Activated CD4-positive, alpha-beta T cell treated with anti-CD3 and anti-CD28 coated beads, Interleukin-2, amount 50 U/mL, for 16 hours (primary cell): ENCODE measurements at regions not wholly inside any gene's neighbourhood (a gene's known extent, or its start where the extent isn't known, plus 50 kb on each side); places are given as distances from the start of the nearest gene placed in this dataset.
"Not testable (repeated sequence)": the region's sequence is repeated elsewhere in the genome, so short reads cannot be mapped to it uniquely, and the experiment has no call there.

Source experiments
- DNase-seq: peaks from one replicate; pipeline ENCODE4 v3.0.0-alpha.2; 2020

DNA sequence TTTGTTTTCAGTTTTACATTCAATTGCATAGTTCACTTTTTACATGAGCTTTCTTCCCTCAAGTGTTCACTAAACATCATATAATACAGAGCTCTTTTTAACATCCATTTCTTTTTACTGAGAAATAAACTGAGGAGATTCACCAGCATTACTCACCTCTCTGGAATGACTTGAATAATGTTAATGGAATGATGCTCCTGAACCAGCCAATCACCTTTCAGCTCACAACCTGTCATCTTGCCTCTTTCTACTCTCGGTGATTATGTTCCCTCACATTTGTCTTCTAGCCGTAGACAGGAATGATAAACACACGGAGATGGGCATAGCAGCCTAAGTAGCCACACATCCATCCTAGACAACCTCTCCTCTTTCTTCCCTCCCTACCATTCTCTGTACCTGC lies 301.7 kb downstream of the PAX3 start:
- no peak for DNase-seq

DNA sequence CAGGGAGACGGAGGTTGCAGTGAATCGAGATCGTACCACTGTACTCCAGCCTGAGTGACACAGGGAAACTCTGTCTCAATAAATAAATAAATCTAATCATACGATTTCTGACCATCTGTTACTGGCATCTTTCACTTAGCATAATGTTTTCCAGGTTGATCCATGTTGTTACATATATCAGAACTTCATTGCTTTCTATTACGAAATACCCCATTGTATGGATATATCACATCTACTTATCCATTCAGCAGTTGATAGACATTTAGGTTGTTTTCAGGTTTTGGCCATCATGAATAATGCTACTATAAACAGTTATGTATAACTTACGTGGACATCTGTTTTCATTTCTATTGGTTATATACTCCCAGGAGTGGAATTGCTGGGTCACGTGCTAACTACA lies 303.9 kb downstream of the PAX3 start:
- no peak for DNase-seq

- DNase-seq: not testable (repeated sequence)
Observed at GRCh38 chr2:221984376-221984775, 314.4 kb downstream of the PAX3 start.

DNA sequence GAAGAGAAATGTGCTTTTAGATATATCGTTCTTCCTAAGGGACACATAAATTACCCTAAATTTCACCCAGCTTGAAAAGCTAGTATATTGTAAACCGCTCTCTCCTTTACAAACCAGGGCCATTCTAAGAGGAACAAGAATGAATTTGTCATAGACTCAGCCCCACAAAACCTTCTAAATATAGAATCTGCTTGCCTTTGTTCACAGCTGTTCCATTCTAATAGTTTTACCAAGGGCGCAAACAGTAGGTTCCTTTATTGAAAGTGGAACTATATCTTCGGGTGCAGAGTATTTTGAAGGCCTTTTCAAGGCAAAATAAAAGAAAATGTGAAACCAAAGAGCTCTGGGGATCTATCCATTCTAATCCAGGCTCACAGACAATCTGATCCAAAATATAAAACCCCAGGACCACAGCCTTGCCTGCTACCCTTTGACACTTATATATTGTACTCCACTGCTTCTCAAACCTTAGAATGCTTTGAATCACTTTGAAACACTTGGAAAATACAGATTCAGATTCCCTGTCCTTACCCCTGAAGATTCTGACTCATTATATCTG lies 316.8 kb downstream of the PAX3 start:
- DNase-seq: no peak

- DNase-seq: no peak
Observed at GRCh38 chr2:221975151-221975550, 323.6 kb downstream of the PAX3 start.

GRCh38 chr2:221973902-221974301 lies 324.9 kb downstream of the PAX3 start:
- no peak for DNase-seq

DNA sequence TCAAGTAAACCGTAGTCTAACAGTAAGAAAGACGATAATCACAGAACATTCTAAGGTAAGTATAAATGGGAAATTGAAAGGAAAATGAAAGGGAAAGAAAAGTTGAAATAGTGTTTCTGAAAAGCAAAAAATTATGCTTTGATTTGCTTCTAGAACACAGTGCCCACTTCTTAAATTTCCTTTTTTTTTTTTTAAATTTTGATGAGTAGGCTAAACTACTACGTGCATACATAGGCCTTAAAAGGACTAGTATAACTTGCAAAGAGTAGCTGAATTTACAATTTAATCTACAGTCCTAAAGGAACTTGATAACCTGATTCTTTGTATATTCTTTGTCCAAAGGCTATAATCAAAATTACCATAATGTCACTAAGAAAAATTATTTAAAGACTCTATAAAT lies 325.3 kb downstream of the PAX3 start:
- DNase-seq: no peak

DNA sequence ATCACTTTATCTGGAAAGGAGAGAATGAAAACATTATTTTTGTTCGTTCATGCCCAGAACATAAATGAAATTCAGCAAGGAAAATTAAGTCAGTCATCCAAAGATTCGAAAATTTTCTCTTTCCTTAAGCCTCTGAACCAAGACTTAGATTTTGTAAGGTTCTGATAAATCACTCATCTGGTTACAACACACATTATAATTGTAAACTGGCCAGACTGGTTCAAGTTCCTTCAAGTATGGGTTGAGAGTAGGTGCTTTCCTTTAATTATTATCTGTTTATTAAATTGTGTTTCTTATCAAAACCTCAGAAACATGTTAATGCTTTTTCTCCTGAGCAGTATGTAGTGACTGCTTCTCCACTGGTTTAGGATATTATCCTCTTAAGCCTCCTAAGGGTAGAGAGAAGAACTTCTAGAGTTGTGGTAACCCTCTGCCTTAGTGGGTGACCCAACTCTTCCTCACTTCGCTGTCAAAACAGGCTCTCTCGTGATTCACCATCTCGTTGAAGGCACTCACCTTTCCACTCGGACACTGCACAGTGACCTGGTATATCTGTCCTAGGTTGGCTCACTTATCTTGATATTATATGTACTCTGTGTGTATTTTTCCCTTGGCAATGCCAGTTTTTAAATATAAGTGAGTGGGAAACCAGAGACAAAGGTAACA lies 325.9 kb downstream of the PAX3 start:
- DNase-seq: no peak

DNA sequence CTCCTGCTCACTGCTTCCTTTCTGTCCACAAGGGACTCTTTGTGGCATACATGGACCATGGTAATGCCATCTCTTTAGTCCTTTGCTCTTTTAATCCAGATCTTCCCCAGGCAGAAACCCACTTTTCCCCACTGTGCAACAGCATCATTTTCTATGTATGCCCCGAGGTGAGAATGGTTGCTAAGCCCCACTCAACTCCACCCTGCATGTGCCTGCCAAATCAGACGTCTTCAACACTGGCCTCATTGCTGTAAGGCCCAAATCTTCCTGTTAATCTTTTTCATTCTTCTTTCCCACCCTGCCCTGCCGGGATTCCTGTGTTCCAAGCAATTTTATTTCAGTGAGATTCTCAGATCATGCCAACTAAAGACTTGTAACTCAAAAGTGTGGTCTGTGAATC lies 328.4 kb downstream of the PAX3 start:
- no peak for DNase-seq

GRCh38 chr2:221969830-221970144 lies 329.0 kb downstream of the PAX3 start:
- no peak for DNase-seq

DNA sequence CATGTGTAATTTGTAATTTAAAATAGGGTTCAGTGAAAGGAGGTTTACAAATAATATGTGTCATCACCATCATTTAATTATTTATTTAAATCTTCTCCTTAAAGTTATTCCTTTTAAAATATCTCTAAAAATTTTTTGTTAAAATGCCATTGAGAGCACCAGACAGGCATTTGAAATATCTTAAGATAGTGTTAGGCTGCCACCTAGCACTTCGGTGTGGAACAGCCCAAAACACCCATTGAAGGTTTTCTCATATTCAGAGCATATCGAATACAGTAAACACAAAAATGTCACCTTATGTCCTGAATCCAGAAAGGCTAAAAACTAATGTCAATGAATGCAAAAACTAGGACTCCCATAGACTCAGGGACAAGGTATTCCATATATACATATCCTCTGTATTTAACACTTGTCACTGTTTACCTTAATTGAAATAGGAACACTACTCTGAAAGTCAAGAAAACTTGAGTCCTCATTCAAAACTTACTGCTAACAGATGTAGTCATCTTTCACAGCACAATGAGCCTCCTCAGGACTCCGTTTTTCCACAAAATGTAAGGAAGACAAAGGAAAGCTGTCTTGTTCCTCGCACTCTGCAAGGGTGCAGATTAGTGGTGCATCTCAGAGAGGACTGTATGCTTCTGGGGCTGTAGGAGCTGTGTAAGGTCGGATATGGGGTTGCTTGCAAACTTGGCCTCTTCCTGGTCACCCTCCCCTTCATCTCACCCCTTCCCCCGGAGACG lies 329.5 kb downstream of the PAX3 start:
- peak; percentile 27 for DNase-seq

- DNase-seq: no peak
Observed at GRCh38 chr2:221962186-221962585, 336.6 kb downstream of the PAX3 start.

DNA sequence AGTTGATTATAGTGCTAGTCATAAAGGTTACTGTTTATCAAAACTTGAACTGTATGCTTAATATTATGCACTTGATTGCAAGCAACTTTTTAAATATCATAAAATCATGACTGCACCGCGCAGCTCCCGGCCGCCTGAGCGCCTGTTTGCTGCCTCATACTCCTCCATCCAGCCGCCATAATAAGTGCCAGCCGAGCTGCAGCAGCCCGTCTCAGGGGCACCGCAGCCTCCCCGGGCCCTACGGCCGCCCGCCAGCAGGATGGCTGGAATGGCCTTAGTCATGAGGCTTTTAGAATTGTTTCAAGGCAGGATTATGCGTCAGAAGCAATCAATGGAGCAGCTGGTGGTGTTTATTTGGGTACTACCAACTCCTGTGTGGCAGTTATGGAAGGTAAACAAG lies 337.2 kb downstream of the PAX3 start:
- no peak for DNase-seq

DNA sequence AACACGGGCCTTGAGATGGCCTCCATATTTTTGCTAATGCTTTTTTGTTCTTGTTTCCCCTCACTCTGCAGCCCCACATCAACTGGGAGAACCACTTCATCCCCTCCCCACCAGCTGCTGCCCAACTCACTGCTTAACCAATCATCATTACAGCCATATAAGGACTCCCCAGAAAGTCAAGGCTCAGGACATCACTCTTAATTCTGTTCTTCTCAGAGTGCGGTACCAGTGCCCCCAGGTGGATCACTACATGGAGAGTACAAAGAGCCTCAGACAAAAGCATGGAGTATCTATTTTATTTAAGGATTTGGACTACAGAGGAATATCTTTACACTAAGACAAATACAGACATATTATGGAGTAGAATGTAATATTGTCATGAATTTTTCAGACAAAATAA lies 340.6 kb downstream of the PAX3 start:
- DNase-seq: no peak

DNA sequence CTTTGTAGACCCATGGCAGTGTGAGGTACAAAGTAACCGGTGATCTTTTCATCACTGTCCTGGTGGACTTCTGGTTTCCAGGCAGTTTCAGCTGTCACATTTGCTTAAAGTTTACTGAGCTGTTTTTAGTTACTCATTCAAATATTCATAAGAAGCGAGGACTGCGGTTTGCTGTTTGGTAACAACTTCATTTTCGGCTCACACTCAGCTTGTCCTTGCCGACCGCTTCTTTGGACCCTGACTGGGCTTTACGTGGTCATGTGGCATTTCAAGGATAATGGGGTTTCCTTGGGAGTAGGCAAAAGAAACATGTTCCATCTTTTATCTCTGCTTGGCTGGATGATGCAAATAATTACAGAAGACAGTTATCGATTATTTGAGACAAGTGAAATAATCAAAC lies 350.7 kb downstream of the PAX3 start:
- DNase-seq: no peak

- DNase-seq: not testable (repeated sequence)
Observed at GRCh38 chr2:221944452-221944851, 354.3 kb downstream of the PAX3 start.

GRCh38 chr2:221943076-221943810 lies 355.6 kb downstream of the PAX3 start:
- DNase-seq: no peak

GRCh38 chr2:221931251-221931991 lies 359.3 kb upstream of the EPHA4 start:
- DNase-seq: no peak

GRCh38 chr2:221929259-221929658 lies 357.2 kb upstream of the EPHA4 start:
- DNase-seq: no peak

DNA sequence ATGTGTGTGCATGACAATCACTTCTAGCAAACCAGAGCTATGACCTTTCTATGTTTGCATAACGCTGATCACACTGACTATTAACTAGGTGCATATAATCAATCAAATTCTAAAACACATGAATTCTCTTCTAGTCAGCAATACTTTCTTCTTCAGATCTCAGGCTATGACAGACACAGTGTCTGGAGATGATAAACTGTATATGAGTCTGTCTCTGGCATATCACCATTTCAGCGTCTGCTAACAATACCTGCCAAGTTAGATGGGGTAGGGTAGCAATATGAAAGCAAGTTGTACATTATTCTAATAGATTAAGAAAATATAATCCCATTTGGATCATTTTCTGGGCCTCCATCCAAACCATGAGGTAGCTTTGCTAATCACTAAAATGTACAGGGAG lies 354.2 kb upstream of the EPHA4 start:
- DNase-seq: no peak

DNA sequence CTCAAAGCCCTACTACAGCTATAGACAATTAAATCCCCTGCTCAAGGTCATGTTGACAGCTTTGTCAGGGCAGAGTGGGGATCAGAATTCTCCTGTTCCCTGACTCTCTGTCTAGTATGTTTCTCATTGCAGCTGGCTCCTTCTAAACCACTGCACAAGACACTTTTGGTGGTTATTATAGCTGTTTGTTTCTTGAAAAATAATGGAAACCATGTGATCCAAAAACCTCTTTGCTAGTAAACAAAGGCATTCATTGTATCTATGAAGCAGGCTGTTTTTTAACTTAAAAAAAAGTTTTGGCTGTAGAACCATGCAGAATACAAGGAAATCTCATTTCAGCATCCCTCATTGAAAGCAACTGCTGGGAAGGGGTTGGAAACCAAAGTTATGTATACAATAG lies 352.5 kb upstream of the EPHA4 start:
- no peak for DNase-seq

GRCh38 chr2:221915926-221916325 lies 343.8 kb upstream of the EPHA4 start:
- no peak for DNase-seq

DNA sequence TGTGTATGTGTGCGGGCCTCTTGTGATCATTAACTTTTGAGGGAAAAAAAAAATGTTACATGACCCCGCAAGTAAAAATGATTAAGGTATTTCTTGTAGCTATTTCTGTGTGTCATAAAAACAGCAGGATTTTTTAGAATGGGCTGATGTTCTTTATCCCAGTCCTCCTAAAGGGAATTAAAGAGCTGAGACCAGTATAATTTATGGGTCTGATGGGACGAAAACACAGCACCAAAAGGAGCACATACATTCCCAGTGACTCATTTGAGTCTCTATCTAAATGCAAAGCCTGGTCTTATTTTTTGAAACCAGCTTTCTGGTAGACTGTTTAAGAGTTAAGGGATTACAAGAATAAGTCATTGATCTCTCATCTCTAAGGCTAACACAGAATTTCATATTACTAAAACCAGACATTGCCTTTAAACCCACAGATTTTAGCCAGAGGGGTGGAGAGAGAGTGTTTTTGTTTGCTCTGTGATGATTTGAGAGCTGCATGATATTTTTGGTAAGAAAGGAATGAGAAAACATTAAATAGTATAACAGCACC lies 342.3 kb upstream of the EPHA4 start:
- DNase-seq: no peak
